ENCODE measurements at regions not wholly inside any gene's neighbourhood (a gene's known extent, or its start where the extent isn't known, plus 50 kb on each side); places are given as distances from the start of the nearest gene placed in this dataset.

DNA sequence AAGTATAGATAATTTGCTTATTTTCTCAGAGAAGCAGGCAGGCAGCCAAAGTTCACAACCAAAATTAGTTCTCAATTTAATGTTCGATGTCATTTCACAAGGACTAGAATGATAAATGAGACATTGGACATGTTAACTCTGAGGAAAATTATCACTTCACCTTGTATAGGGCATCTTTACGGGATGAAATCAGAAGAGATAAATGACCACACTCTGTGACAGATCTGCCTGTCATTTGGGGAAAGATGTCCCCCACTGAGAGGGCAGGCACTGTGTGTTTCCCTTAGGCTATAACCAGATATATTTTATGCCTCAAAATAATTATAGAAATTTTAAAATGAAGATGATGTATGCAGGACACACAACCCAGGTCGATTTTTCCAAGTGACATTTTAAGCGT, 642.9 kb downstream of the BRINP3 start:
- no peak overlapping the region for H3K27ac Mint-ChIP-seq
- H2AFZ ChIP-seq = no peak overlapping the region

DNA sequence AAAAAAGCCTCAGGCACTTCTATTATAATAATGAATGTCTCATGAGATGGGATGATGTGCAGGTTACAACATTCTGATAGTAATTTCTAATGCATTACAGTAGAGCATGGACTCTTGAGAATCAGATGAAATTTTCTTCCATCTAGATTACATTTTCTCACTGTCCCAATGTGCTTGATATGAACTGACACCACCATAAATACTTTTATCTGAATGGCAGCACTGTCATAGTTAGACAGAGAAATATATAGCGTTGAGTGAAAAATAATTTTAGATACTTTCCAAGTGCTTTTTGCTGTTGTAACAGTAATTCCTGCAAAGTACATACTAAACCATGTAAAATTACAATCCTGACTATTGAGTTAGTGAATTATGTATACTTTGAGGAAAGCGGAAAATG, 630.1 kb downstream of the BRINP3 start:
- no peak overlapping the region for H3K27ac ChIP-seq (ENCODE audit: low read depth)
- H4K20me1 ChIP-seq (replicated peaks; ENCODE audit: insufficient read depth) = no peaks in the 10 kb centered on the region
- H3K79me2 ChIP-seq (replicated peaks; ENCODE audit: insufficient read depth) = no peaks in the 10 kb centered on the region
- Mint-ChIP-seq H3K27me3 (ENCODE audit: insufficient read depth, low read depth, poor library complexity) (no peaks in the 10 kb centered on the region), H3K9me3 (no peaks in the 10 kb centered on the region), H3K36me3 (ENCODE audit: low read depth) (no peaks in the 10 kb centered on the region), H3K4me1 (peaks cover 6% of the 10 kb centered on the region; the same call in 2 of the 3 replicates), H3K27ac (no peak overlapping the region), H3K4me3 (no peak overlapping the region)
- ATAC-seq = no peak
- no peaks in the 10 kb centered on the region; the same call in 1 of the 2 replicates for H3K4me1 ChIP-seq (ENCODE audit: insufficient read depth)
- no peak overlapping the region for H2AFZ ChIP-seq
- TF ChIP-seq NANOG (IDR thresholded peaks at IDR 0.05; ENCODE audit: borderline replicate concordance) (no peak), JUNB (IDR thresholded peaks at IDR 0.05; ENCODE audit: unreplicated experiment) (no peak), STAT1 (IDR thresholded peaks at IDR 0.05; ENCODE audit: unreplicated experiment) (no peak)
- H3K27me3 ChIP-seq (ENCODE audit: insufficient read depth) = no peaks in the 10 kb centered on the region
- DNase-seq (ENCODE audit: low spot score) = no peak
- H3K9me2 ChIP-seq (ENCODE audit: insufficient read depth) = no peaks in the 10 kb centered on the region
- no peaks in the 10 kb centered on the region for H3F3A ChIP-seq (replicated peaks; ENCODE audit: low read depth)
- H3K4me3 ChIP-seq = no peak overlapping the region
- H3K4me2 ChIP-seq = no peak overlapping the region
- no peaks in the 10 kb centered on the region for H3K36me3 ChIP-seq (ENCODE audit: insufficient read depth)

More for the DNA sequence above, 642.9 kb downstream of the BRINP3 start:
- Mint-ChIP-seq H3K27me3 (ENCODE audit: insufficient read depth, low read depth, poor library complexity) (no peaks in the 10 kb centered on the region), H3K9me3 (no peaks in the 10 kb centered on the region), H3K4me1 (peaks cover 11% of the 10 kb centered on the region; the same call in 2 of the 3 replicates), H3K4me3 (no peak overlapping the region), H3K36me3 (ENCODE audit: low read depth) (no peaks in the 10 kb centered on the region)
- Histone ChIP-seq H3K36me3 (ENCODE audit: insufficient read depth) (no peaks in the 10 kb centered on the region), H3K27me3 (ENCODE audit: insufficient read depth) (no peaks in the 10 kb centered on the region), H3K4me1 (ENCODE audit: insufficient read depth) (no peaks in the 10 kb centered on the region), H3K9me2 (ENCODE audit: insufficient read depth) (no peaks in the 10 kb centered on the region), H3K4me2 (no peak overlapping the region), H3K79me2 (replicated peaks; ENCODE audit: insufficient read depth) (no peaks in the 10 kb centered on the region), H3F3A (replicated peaks; ENCODE audit: low read depth) (no peaks in the 10 kb centered on the region), H4K20me1 (replicated peaks; ENCODE audit: insufficient read depth) (no peaks in the 10 kb centered on the region), H3K4me3 (no peak overlapping the region), H3K27ac (ENCODE audit: low read depth) (no peak overlapping the region)
- no peak for DNase-seq (ENCODE audit: low spot score)
- no peak for ATAC-seq
- TF ChIP-seq ZNF331 (CRISPR knock-in tag; IDR thresholded peaks at IDR 0.05; ENCODE audit: low read depth) (no peak), ZNF114 (CRISPR knock-in tag; IDR thresholded peaks at IDR 0.05) (no peak), JUNB (IDR thresholded peaks at IDR 0.05; ENCODE audit: unreplicated experiment) (no peak)

DNA sequence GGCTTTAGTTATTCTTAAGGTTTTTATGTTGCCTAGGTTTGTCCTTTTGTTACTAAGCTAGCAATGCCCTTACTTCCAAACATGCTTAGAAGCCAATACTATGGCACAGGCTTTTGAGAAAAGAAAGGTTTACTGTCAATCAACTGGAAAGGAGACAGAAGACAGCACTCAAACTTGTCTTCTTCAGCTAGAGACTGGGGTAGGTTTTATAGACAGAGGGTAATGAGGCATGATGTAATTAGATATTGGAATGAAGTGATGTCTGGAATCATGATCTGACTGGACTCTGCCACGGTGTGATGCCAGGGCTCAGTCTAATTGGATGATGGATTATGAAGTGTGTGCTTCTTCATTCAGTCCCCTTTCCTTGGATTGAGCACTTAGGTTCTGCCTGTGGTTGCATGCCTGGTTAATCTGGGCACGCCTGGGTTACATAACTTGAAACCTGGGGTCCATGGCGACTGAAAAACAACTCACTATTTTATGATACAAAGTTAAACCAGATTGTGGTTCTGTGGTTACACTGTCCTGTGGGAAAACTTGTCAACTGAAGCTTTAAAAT, 625.8 kb downstream of the BRINP3 start:
- H3K9me2 ChIP-seq (ENCODE audit: insufficient read depth) = no peaks in the 10 kb centered on the region
- H3K4me3 ChIP-seq = no peak overlapping the region
- H3K9me3 Mint-ChIP-seq = peaks cover 3% of the 10 kb centered on the region; the same call in 1 of the 3 replicates
- no peak overlapping the region for H3K4me2 ChIP-seq
- H3K27me3 ChIP-seq (ENCODE audit: insufficient read depth) = no peaks in the 10 kb centered on the region
- no peaks in the 10 kb centered on the region for H3K27me3 Mint-ChIP-seq (ENCODE audit: insufficient read depth, low read depth, poor library complexity)
- H3K36me3 ChIP-seq (ENCODE audit: insufficient read depth) = no peaks in the 10 kb centered on the region
- H3K4me1 ChIP-seq (ENCODE audit: insufficient read depth) = no peaks in the 10 kb centered on the region; the same call in 1 of the 2 replicates
- no peak overlapping the region for H3K27ac Mint-ChIP-seq
- DNase-seq (ENCODE audit: low spot score) = no peak
- no peaks in the 10 kb centered on the region for H3F3A ChIP-seq (replicated peaks; ENCODE audit: low read depth)
- H2AFZ ChIP-seq = peak overlapping the region; percentile 4; the same call in 1 of the 2 replicates
- no peaks in the 10 kb centered on the region for H3K79me2 ChIP-seq (replicated peaks; ENCODE audit: insufficient read depth)
- no peaks in the 10 kb centered on the region; the same call in 2 of the 3 replicates for H3K36me3 Mint-ChIP-seq (ENCODE audit: low read depth)
- H3K4me3 Mint-ChIP-seq = no peak overlapping the region
- no peak for ATAC-seq
- H4K20me1 ChIP-seq (replicated peaks; ENCODE audit: insufficient read depth) = no peaks in the 10 kb centered on the region
- H3K4me1 Mint-ChIP-seq = peaks cover 6% of the 10 kb centered on the region; the same call in 2 of the 3 replicates
- no peak overlapping the region for H3K27ac ChIP-seq (ENCODE audit: low read depth)
- TF ChIP-seq EZH2 (IDR thresholded peaks at IDR 0.05; ENCODE audit: low read depth, unreplicated experiment) (no peak), REST (IDR thresholded peaks at IDR 0.05; ENCODE audit: unreplicated experiment) (no peak), ZNF331 (CRISPR knock-in tag; IDR thresholded peaks at IDR 0.05; ENCODE audit: low read depth) (no peak), NANOG (IDR thresholded peaks at IDR 0.05; ENCODE audit: borderline replicate concordance) (no peak), STAT1 (IDR thresholded peaks at IDR 0.05; ENCODE audit: unreplicated experiment) (no peak)
- TF ChIP-seq, protein P1, sequence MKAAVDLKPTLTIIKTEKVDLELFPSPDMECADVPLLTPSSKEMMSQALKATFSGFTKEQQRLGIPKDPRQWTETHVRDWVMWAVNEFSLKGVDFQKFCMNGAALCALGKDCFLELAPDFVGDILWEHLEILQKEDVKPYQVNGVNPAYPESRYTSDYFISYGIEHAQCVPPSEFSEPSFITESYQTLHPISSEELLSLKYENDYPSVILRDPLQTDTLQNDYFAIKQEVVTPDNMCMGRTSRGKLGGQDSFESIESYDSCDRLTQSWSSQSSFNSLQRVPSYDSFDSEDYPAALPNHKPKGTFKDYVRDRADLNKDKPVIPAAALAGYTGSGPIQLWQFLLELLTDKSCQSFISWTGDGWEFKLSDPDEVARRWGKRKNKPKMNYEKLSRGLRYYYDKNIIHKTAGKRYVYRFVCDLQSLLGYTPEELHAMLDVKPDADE (IDR thresholded peaks at IDR 0.05) = no peak

Data from GM23338 (cell line).